K562 (cell line): ENCODE measurements at regions not wholly inside any gene's neighbourhood (a gene's known extent, or its start where the extent isn't known, plus 50 kb on each side); places are given as distances from the start of the nearest gene placed in this dataset.

Source experiments
- ARID3B ChIP-seq: fragments of 250-450 bp; sonication (Bioruptor Pico); IDR thresholded peaks from 2 replicates; pipeline ENCODE4 v1.4.0; 2020; ENCODE audit warnings: borderline replicate concordance
- CBX5 ChIP-seq: IDR thresholded peaks from 2 replicates; pipeline ENCODE4 v1.6.1; 2014; ENCODE audit warnings: low read depth, borderline replicate concordance
- CREB1 ChIP-seq, 2 experiments: sonication (generic) in 1 of 2; formaldehyde crosslinking in 1 of 2; IDR thresholded peaks; 2 replicates each; pipeline versions ENCODE4 v1.6.1 to v1.8.0; 2012 to 2022; ENCODE audit warnings: inconsistent platforms in 1 of 2, mild to moderate bottlenecking in 1 of 2, missing genetic modification reagents in 1 of 2, moderate library complexity in 1 of 2
- CTCF ChIP-seq, 3 experiments: IDR thresholded peaks in 2 of 3; conservative IDR thresholded peaks in 1 of 3; 2 replicates each; pipeline ENCODE4 v1.5.1; 2011 to 2012; ENCODE audit warnings: low read length in 3 of 3, mild to moderate bottlenecking in 3 of 3, control low read depth in 2 of 3, improper control_type of control experiment in 1 of 3, inconsistent platforms in 1 of 3, low read depth in 1 of 3, mixed read lengths in 1 of 3, moderate library complexity in 1 of 3; ENCODE audit not compliant: insufficient read depth in 2 of 3
- DPF2 ChIP-seq: fragments of 450-650 bp; IDR thresholded peaks from 2 replicates; pipeline ENCODE4 v1.6.1; 2016
- ETS1 ChIP-seq: conservative IDR thresholded peaks from 2 replicates; pipeline ENCODE4 v1.6.1; 2011; ENCODE audit warnings: low read depth, mild to moderate bottlenecking, low read length; ENCODE audit not compliant: control insufficient read depth
- EZH2 ChIP-seq: IDR thresholded peaks from 2 replicates; pipeline ENCODE4 v1.6.1; 2012; ENCODE audit warnings: low read depth, mild to moderate bottlenecking, inconsistent platforms, low read length, borderline replicate concordance
- MAX ChIP-seq: sonication (generic); formaldehyde crosslinking; IDR thresholded peaks from 2 replicates; pipeline ENCODE4 v1.9.0; 2022; ENCODE audit warnings: mild to moderate bottlenecking, missing genetic modification reagents
- MEF2A ChIP-seq: IDR thresholded peaks from 2 replicates; pipeline ENCODE4 v1.6.1; 2011; ENCODE audit warnings: low read depth, mild to moderate bottlenecking, low read length, moderate library complexity; ENCODE audit not compliant: control insufficient read depth
- POLR2A ChIP-seq: fragments of 450-650 bp; conservative IDR thresholded peaks from 2 replicates; pipeline ENCODE4 v1.6.1; 2016
- U2AF1 ChIP-seq: fragments of 200-400 bp; formaldehyde crosslinking; optimal IDR thresholded peaks from 2 replicates; pipeline ENCODE3; 2017; ENCODE audit warnings: mild to moderate bottlenecking, low read depth, low read length, moderate library complexity
- VEZF1 ChIP-seq: fragments of 200-800 bp; sonication (Bioruptor generic); IDR thresholded peaks from 2 replicates; pipeline ENCODE4 v1.6.1; 2017; ENCODE audit warnings: missing genetic modification characterization, missing compliant biosample characterization

GRCh38 chr5:67581203-67581602 is 384.6 kb upstream of the CD180 start:
- TF ChIP-seq CBX5 (no peak), EZH2 (no peak), CTCF (IDR thresholded peaks at IDR 0.05 in 2 of 3, conservative IDR thresholded peaks at IDR 0.05 in 1 of 3; ENCODE audit: insufficient read depth in 2 of 3, low read depth in 1 of 3, low read length in 3 of 3) (no peak), MEF2A (no peak), CREB1 (IDR thresholded peaks at IDR 0.05) (no peak), CREB1 (CRISPR knock-in tag; IDR thresholded peaks at IDR 0.05) (no peak), ETS1 (no peak), MAX (CRISPR knock-in tag) (no peak), VEZF1 (no peak), POLR2A (no peak), ARID3B (CRISPR knock-in tag) (no peak), DPF2 (no peak), U2AF1 (no peak)
